ENCODE measurements at regions not wholly inside any gene's neighbourhood (a gene's known extent, or its start where the extent isn't known, plus 50 kb on each side); places are given as distances from the start of the nearest gene placed in this dataset.

DNA sequence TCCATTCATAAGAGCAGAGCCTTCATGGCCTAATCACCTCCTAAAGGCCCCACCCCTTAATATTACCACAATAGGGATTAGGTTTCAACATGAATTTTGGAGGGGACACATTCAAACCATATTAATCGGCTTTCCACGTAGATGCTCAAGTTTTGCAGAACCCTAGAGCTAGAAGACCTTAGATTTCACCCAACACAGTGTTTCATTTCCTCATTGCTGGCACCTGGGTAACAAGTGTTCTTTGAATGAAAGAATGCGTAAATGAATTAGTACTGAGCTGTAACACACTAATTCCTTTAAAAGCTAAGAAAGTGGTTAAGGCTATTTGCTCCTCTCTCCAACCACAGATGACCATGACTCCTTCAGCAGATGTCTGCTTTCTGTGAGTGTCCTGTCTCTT is 252.5 kb downstream of the SMAD2 start:
- TF ChIP-seq, protein P1, sequence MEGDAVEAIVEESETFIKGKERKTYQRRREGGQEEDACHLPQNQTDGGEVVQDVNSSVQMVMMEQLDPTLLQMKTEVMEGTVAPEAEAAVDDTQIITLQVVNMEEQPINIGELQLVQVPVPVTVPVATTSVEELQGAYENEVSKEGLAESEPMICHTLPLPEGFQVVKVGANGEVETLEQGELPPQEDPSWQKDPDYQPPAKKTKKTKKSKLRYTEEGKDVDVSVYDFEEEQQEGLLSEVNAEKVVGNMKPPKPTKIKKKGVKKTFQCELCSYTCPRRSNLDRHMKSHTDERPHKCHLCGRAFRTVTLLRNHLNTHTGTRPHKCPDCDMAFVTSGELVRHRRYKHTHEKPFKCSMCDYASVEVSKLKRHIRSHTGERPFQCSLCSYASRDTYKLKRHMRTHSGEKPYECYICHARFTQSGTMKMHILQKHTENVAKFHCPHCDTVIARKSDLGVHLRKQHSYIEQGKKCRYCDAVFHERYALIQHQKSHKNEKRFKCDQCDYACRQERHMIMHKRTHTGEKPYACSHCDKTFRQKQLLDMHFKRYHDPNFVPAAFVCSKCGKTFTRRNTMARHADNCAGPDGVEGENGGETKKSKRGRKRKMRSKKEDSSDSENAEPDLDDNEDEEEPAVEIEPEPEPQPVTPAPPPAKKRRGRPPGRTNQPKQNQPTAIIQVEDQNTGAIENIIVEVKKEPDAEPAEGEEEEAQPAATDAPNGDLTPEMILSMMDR (IDR thresholded peaks at IDR 0.05; ENCODE audit: extremely low read depth in 1 of 2, insufficient read depth in 1 of 2, low read depth in 1 of 2, low read length in 2 of 2) = no peak
- TF ChIP-seq POLR2AphosphoS5 (IDR thresholded peaks at IDR 0.05; ENCODE audit: insufficient read depth, low read depth, low read length) = no peak
- TF ChIP-seq EZH2 (IDR thresholded peaks at IDR 0.05; ENCODE audit: borderline replicate concordance, low read depth, low read length, severe bottlenecking) = no peak
- TF ChIP-seq POLR2A (IDR thresholded peaks at IDR 0.05; ENCODE audit: low read depth, low read length) = no peak
- TF ChIP-seq GATA2 (IDR thresholded peaks at IDR 0.05; ENCODE audit: insufficient read depth, insufficient read length, low read depth, low read length) = no peak
- TF ChIP-seq MYC (IDR thresholded peaks at IDR 0.05; ENCODE audit: low read depth, low read length) = no peak
- TF ChIP-seq, protein P2, sequence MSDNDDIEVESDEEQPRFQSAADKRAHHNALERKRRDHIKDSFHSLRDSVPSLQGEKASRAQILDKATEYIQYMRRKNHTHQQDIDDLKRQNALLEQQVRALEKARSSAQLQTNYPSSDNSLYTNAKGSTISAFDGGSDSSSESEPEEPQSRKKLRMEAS (IDR thresholded peaks at IDR 0.05; ENCODE audit: insufficient read depth, insufficient read length) = no peak
- no peak for TF ChIP-seq FOS (IDR thresholded peaks at IDR 0.05; ENCODE audit: borderline replicate concordance, insufficient read depth, low read length)
- no peak for TF ChIP-seq JUN (IDR thresholded peaks at IDR 0.05; ENCODE audit: borderline replicate concordance, insufficient read depth, insufficient read length, low read depth)
